ENCODE measurements at regions not wholly inside any gene's neighbourhood (a gene's known extent, or its start where the extent isn't known, plus 50 kb on each side); places are given as distances from the start of the nearest gene placed in this dataset.

GRCh38 chr3:105032541-105032940, 334.2 kb upstream of the ALCAM start:
- no peaks in the 10 kb centered on the region for H3K27me3 ChIP-seq
- 54% methylated on average over 5 of the region's 5 CpGs for WGBS (ENCODE audit: low lambda C conversion rate, missing lambda C conversion rate)
- peak overlapping the region; percentile 0 for H3K4me2 ChIP-seq
- no peak overlapping the region for H2AFZ ChIP-seq
- no peak overlapping the region for H3K4me3 ChIP-seq
- H3K9me2 ChIP-seq (replicated peaks; ENCODE audit: insufficient read depth), result no peaks in the 10 kb centered on the region
- peak; percentile 27 for DNase-seq (ENCODE audit: low spot score)
- H3K79me2 ChIP-seq, result no peaks in the 10 kb centered on the region
- TF ChIP-seq CTCF (IDR thresholded peaks at IDR 0.05; ENCODE audit: poor library complexity), result no peak
- TF ChIP-seq EZH2phosphoT487 (IDR thresholded peaks at IDR 0.05; ENCODE audit: low read depth, severe bottlenecking, unreplicated experiment), result no peak
- no peak for TF ChIP-seq EZH2 (IDR thresholded peaks at IDR 0.05; ENCODE audit: borderline replicate concordance)
- no peak overlapping the region for H3K27ac ChIP-seq
- no peaks in the 10 kb centered on the region for H3K9me3 ChIP-seq (ENCODE audit: low read depth)
- no peaks in the 10 kb centered on the region for H4K20me1 ChIP-seq (ENCODE audit: insufficient read depth, poor library complexity, severe bottlenecking)
- peaks cover 4% of the 10 kb centered on the region for H3K4me1 ChIP-seq (ENCODE audit: insufficient read depth)
- no peaks in the 10 kb centered on the region for H3K36me3 ChIP-seq (replicated peaks; ENCODE audit: insufficient read depth, low read depth)

GRCh38 chr3:105033081-105033480, 333.6 kb upstream of the ALCAM start:
- no peak for DNase-seq (ENCODE audit: low spot score)
- Histone ChIP-seq H3K9me3 (ENCODE audit: low read depth) (no peaks in the 10 kb centered on the region), H3K27me3 (no peaks in the 10 kb centered on the region), H3K4me1 (ENCODE audit: insufficient read depth) (peaks cover 4% of the 10 kb centered on the region), H2AFZ (no peak overlapping the region), H3K36me3 (replicated peaks; ENCODE audit: insufficient read depth, low read depth) (no peaks in the 10 kb centered on the region), H4K20me1 (ENCODE audit: insufficient read depth, poor library complexity, severe bottlenecking) (no peaks in the 10 kb centered on the region), H3K9me2 (replicated peaks; ENCODE audit: insufficient read depth) (no peaks in the 10 kb centered on the region), H3K4me2 (peak overlapping the region; percentile 0), H3K79me2 (no peaks in the 10 kb centered on the region), H3K27ac (no peak overlapping the region), H3K4me3 (no peak overlapping the region)
- WGBS (ENCODE audit: low lambda C conversion rate, missing lambda C conversion rate), result 55% methylated on average over 1 of the region's 1 CpG
- TF ChIP-seq CTCF (IDR thresholded peaks at IDR 0.05; ENCODE audit: poor library complexity), result no peak
- TF ChIP-seq EZH2 (IDR thresholded peaks at IDR 0.05; ENCODE audit: borderline replicate concordance), result no peak
- TF ChIP-seq EZH2phosphoT487 (IDR thresholded peaks at IDR 0.05; ENCODE audit: low read depth, severe bottlenecking, unreplicated experiment), result no peak

- Histone ChIP-seq H3K36me3 (replicated peaks; ENCODE audit: insufficient read depth, low read depth) (no peaks in the 10 kb centered on the region), H3K9me3 (ENCODE audit: low read depth) (no peaks in the 10 kb centered on the region), H3K9me2 (replicated peaks; ENCODE audit: insufficient read depth) (no peaks in the 10 kb centered on the region), H3K79me2 (no peaks in the 10 kb centered on the region), H3K27me3 (no peaks in the 10 kb centered on the region), H3K4me1 (ENCODE audit: insufficient read depth) (no peaks in the 10 kb centered on the region), H3K27ac (no peak overlapping the region), H4K20me1 (ENCODE audit: insufficient read depth, poor library complexity, severe bottlenecking) (no peaks in the 10 kb centered on the region), H3K4me2 (no peak overlapping the region), H3K4me3 (no peak overlapping the region), H2AFZ (no peak overlapping the region)
- 98% methylated on average over 2 of the region's 2 CpGs for WGBS (ENCODE audit: low lambda C conversion rate, missing lambda C conversion rate)
- DNase-seq (ENCODE audit: low spot score), result no peak
- TF ChIP-seq CTCF (IDR thresholded peaks at IDR 0.05; ENCODE audit: poor library complexity) (no peak), EZH2 (IDR thresholded peaks at IDR 0.05; ENCODE audit: borderline replicate concordance) (no peak), EZH2phosphoT487 (IDR thresholded peaks at IDR 0.05; ENCODE audit: low read depth, severe bottlenecking, unreplicated experiment) (no peak)
Observed at GRCh38 chr3:105039004-105039403, 327.7 kb upstream of the ALCAM start.
